ENCODE measurements at regions not wholly inside any gene's neighbourhood (a gene's known extent, or its start where the extent isn't known, plus 50 kb on each side); places are given as distances from the start of the nearest gene placed in this dataset.

- FAIRE-seq, result no peak
These were observed 263.8 kb upstream of the TNRC6C start for GRCh38 chr17:77694391-77695363.

- FAIRE-seq, result no peak
These were observed 263.1 kb upstream of the TNRC6C start for GRCh38 chr17:77695386-77695785.

- no peak for FAIRE-seq
These were observed 262.3 kb upstream of the TNRC6C start for GRCh38 chr17:77696151-77696720.

- no peak for FAIRE-seq
These were observed 261.6 kb upstream of the TNRC6C start for GRCh38 chr17:77696721-77697460.

GRCh38 chr17:77697480-77698400 is 260.8 kb upstream of the TNRC6C start:
- FAIRE-seq, result no peak

GRCh38 chr17:77698903-77699623 is 259.4 kb upstream of the TNRC6C start:
- FAIRE-seq, result no peak

- FAIRE-seq, result no peak
These were observed 258.2 kb upstream of the TNRC6C start for GRCh38 chr17:77700165-77700881.

GRCh38 chr17:77701996-77702395 is 256.5 kb upstream of the TNRC6C start:
- no peak for FAIRE-seq

GRCh38 chr17:77704048-77704815 is 254.3 kb upstream of the TNRC6C start:
- no peak for FAIRE-seq

- FAIRE-seq, result no peak
These were observed 251.6 kb upstream of the TNRC6C start for GRCh38 chr17:77706938-77707337.

- no peak for FAIRE-seq
These were observed 251.0 kb upstream of the TNRC6C start for GRCh38 chr17:77707546-77707945.

GRCh38 chr17:77708049-77708448 is 250.5 kb upstream of the TNRC6C start:
- no peak for FAIRE-seq

- no peak for FAIRE-seq
These were observed 249.6 kb upstream of the TNRC6C start for GRCh38 chr17:77708936-77709335.

- no peak for FAIRE-seq
These were observed 248.9 kb upstream of the TNRC6C start for GRCh38 chr17:77709594-77709993.

- FAIRE-seq, result no peak
These were observed 245.9 kb upstream of the TNRC6C start for GRCh38 chr17:77712578-77712977.

- no peak for FAIRE-seq
These were observed 242.1 kb upstream of the TNRC6C start for GRCh38 chr17:77716289-77716926.

GRCh38 chr17:77717941-77718668 is 240.4 kb upstream of the TNRC6C start:
- no peak for FAIRE-seq

- no peak for FAIRE-seq
These were observed 239.9 kb upstream of the TNRC6C start for GRCh38 chr17:77718669-77718961.

GRCh38 chr17:77719806-77720205 is 238.7 kb upstream of the TNRC6C start:
- FAIRE-seq, result no peak

Measured in islet of Langerhans (tissue), 1 donor.